Ectodermal cell (in vitro differentiated cells): ENCODE measurements at regions not wholly inside any gene's neighbourhood (a gene's known extent, or its start where the extent isn't known, plus 50 kb on each side); places are given as distances from the start of the nearest gene placed in this dataset.
A peak's percentile ranks its signal among the peaks of the same experiment; 100 is the strongest.

Experiments used
- H3K27ac ChIP-seq: 2 replicates; pipeline ENCODE4 v1.7.0; 2013; ENCODE audit warnings: mild to moderate bottlenecking, low read depth, low read length; ENCODE audit not compliant: insufficient read depth, poor library complexity, severe bottlenecking
- H3K27me3 ChIP-seq: 2 replicates; pipeline ENCODE4 v1.7.0; 2013; ENCODE audit warnings: mild to moderate bottlenecking, low read length; ENCODE audit not compliant: insufficient read depth, control insufficient read depth, poor library complexity, severe bottlenecking
- H3K36me3 ChIP-seq: one replicate; pipeline ENCODE4 v1.7.0; 2013; ENCODE audit warnings: low read length; ENCODE audit not compliant: control insufficient read depth, insufficient read depth
- H3K4me1 ChIP-seq: one replicate; pipeline ENCODE4 v1.7.0; 2013; ENCODE audit warnings: low read length; ENCODE audit not compliant: control insufficient read depth, insufficient read depth
- H3K4me3 ChIP-seq: 2 replicates; pipeline ENCODE4 v1.7.0; 2013; ENCODE audit warnings: low read depth, low read length, control low read depth; ENCODE audit not compliant: insufficient read depth
- H3K9me3 ChIP-seq: 2 replicates; pipeline ENCODE4 v1.7.0; 2013; ENCODE audit warnings: mild to moderate bottlenecking, low read length, moderate library complexity; ENCODE audit not compliant: control insufficient read depth
- WGBS, 2 experiments: methylation state at CpG; one replicate each; pipeline ENCODE4 v1.1.7; 2013; ENCODE audit warnings: missing lambda C conversion rate in 2 of 2; 5-methylcytosine and 5-hydroxymethylcytosine counted together

DNA sequence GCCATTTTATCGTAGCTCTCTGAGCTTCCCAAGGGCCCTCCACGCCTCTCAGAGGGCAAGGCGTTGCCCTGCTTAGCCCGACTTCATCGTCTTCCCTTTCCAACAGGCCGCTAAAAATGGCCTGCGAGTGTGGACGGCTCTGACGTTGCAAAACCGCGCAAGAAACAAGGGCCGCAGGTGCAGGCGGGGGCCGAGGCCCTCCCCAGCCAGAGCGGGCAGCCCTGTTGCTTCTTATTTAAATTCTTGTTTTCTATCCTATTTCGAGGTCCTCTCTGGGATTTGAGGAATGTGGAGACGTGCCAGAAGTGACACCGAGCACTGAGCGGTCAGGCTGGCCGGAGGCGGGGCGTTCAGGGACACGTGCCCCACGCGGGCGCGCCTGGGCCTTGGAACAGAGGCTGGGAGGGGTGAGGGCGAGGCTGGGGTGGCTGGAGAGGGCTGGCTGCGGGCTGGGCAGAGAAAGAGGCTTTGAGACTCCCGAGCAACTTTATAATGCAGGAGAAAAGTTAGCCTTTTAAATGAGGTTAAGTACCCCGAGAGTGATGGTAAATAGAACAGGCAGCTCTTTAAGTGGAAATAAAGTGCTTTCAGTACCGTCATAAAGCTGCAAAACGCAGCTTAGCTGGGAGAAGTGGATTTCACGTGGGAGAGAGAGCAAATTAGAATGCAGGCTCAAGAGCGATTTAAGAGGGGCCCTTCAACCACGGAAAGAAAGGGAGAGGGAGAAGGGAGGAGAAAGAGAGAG lies 243.6 kb downstream of the AUH start:
- Histone ChIP-seq H3K9me3 (no peaks in the 10 kb centered on the region), H3K4me1 (peaks cover 7% of the 10 kb centered on the region), H3K27me3 (no peaks in the 10 kb centered on the region), H3K36me3 (no peaks in the 10 kb centered on the region), H3K4me3 (no peak overlapping the region), H3K27ac (peak overlapping the region; percentile 30)
- WGBS, 2 experiments = 70 to 71% methylated on average over 36 of the region's 36 CpGs

DNA sequence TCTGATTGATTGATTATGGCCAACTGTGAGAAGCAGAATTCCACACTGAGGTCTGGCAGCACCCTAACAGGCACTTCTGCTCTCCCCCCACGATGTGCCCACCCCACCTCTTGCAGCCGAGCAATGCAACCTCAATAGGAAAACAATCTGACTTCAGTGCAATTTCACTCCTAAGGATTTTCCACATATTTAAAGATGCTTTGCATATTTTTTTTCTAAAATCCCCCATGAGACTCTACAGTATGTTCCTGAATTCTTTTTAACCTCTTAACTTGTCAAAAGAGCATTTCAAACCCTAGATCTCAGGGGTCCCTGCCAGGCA lies 243.1 kb downstream of the AUH start:
- WGBS, 2 experiments = 58 to 60% methylated on average over 2 of the region's 2 CpGs
- Histone ChIP-seq H3K9me3 (no peaks in the 10 kb centered on the region), H3K27ac (peak overlapping the region; percentile 30), H3K4me1 (peaks cover 7% of the 10 kb centered on the region), H3K27me3 (no peaks in the 10 kb centered on the region), H3K4me3 (no peak overlapping the region), H3K36me3 (no peaks in the 10 kb centered on the region)

DNA sequence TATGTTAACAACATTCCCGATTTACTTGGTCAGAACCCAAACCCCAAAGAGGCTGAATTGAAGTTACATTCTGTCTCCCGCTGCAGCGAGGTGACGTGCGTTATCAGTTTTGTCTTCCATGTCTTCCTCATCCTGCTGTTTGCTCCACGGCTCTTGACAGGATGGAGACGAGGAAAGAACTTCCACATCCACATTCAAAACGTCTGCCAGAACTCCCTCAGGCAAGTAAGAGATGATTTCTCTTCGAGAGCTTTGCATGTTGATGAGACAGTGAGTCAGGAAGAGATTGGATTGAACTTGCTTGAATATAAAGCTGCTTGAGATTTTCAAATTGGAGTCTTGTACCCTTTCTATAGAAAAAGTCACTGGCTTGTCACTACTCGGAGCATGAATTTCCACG lies 242.6 kb downstream of the AUH start:
- WGBS, 2 experiments = 74 to 76% methylated on average over 11 of the region's 11 CpGs
- H3K9me3 ChIP-seq = no peaks in the 10 kb centered on the region

DNA sequence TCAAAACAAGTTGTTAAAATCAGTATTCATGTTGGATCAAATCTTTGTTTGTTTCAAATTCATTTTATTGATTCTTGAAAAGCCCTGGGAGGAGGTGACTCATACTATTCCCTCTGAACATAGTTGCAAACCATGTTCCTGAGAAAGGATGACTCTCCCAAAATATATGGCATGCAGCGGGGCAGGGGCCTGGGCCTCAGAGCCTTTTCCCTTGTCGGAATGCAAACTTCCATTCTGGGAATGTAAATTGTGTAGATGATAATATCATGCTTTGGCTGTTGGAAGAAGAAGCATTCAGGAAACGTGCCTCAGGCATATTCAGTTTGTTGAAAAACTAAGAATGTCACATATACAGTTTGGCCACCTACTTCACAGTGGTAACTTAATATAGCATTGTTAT lies 242.0 kb downstream of the AUH start:
- Histone ChIP-seq H3K27ac (no peak overlapping the region), H3K4me3 (no peak overlapping the region), H3K36me3 (no peaks in the 10 kb centered on the region), H3K4me1 (peaks cover 7% of the 10 kb centered on the region), H3K9me3 (no peaks in the 10 kb centered on the region), H3K27me3 (no peaks in the 10 kb centered on the region)
- 89% methylated on average over 3 of the region's 3 CpGs for WGBS, 2 experiments

More for the DNA sequence above, 242.6 kb downstream of the AUH start:
- Histone ChIP-seq H3K27ac (no peak overlapping the region), H3K36me3 (no peaks in the 10 kb centered on the region), H3K4me3 (no peak overlapping the region), H3K4me1 (peaks cover 7% of the 10 kb centered on the region), H3K27me3 (no peaks in the 10 kb centered on the region)

DNA sequence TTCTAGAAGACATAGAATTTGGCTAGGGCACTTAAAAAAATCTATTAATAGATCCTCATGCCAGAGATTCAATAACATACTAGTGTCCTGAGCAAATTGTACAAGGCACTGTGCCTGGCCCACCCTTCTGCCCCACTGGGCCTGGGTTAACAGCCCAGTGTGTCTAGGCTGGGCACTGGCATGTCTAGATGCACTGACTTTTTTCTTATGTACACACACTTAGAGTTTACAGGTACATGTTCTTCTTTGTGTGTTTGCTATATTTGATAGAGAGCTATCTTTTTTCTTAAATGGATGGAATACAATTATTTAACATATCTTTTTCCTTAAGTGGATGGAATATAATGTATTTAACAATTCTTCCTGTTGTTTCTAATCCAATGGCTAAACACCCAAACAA lies 241.5 kb downstream of the AUH start:
- H3K27ac ChIP-seq = no peak overlapping the region
- H3K9me3 ChIP-seq = no peaks in the 10 kb centered on the region
- no peak overlapping the region for H3K4me3 ChIP-seq
- H3K27me3 ChIP-seq = no peaks in the 10 kb centered on the region
- H3K4me1 ChIP-seq = peaks cover 7% of the 10 kb centered on the region
- H3K36me3 ChIP-seq = no peaks in the 10 kb centered on the region

DNA sequence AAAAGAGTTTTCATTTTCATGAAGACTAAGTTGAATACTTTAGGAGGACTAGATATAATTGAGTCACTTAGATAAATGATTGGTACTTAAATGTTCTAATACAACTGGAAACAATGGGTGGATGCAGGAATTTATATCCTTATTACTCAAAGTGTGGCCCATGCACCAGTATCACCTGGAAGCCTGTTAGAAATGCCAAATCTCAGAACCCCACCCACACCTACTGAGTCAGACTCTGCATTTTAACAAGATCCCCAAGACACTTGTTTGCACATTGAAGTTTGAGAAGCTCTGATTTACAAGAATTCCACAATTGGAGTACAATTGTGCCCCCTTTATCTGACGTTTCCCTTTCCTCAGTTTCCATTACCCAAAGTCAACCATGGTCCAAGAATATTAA lies 239.0 kb downstream of the AUH start:
- no peaks in the 10 kb centered on the region for H3K36me3 ChIP-seq

DNA sequence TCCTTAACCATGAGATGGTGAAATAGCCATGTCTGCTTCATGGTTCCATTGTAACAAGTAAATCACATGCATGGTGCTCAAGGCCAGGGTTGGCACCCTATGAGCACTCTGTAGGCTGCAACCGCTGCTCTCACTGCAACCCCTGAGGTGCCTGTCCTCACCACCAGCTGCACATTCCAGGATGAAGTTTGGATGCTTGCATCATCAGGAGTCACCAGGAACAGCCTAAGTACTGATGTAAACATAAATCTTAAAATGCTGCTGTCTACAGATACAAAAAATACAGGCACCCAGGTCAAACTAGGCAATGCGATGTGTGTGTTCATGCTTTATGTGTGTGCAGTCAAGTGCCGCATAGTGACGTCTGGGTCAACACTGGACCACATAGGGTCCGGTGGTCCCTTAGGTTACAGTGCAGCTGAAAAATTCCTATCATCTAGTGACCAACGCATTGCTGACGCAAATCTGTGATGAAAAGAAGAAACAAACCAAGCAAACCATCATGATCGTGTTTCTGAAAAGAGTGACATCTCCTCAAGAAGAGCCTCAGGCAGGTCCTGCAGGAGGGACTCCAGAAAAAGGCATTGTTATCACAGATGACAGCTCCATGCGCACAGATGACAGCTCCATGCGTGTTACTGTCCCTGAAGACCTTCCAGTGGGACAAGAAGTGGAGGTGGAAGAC lies 234.8 kb downstream of the AUH start:
- 89 to 91% methylated on average over 10 of the region's 10 CpGs for WGBS, 2 experiments
- H3K27me3 ChIP-seq = no peaks in the 10 kb centered on the region

More for the DNA sequence above, 239.0 kb downstream of the AUH start:
- WGBS, 2 experiments = 86 to 87% methylated on average over 1 of the region's 1 CpG
- Histone ChIP-seq H3K4me1 (peaks cover 7% of the 10 kb centered on the region), H3K27me3 (no peaks in the 10 kb centered on the region), H3K4me3 (no peak overlapping the region), H3K27ac (no peak overlapping the region), H3K9me3 (no peaks in the 10 kb centered on the region)

DNA sequence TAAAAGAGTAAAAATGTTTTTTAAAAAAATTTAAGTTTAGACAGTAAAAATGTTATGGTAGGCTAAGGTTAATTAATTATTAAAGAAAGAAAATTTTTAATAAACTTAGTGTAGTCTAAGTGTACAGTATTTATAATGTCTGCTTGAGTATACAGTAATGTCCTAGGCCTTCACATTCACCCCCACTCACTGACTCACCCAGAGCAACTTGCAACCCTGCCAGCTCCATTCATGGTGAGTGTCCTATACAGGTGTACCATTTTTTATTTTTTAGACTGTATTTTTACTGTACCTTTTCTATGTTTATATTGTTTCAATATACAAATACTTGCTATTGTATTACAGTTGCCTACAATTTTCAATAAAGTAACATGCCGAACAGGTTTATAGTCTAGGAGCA lies 234.1 kb downstream of the AUH start:
- Histone ChIP-seq H3K9me3 (no peaks in the 10 kb centered on the region), H3K4me1 (no peaks in the 10 kb centered on the region), H3K36me3 (no peaks in the 10 kb centered on the region), H3K27ac (no peak overlapping the region), H3K27me3 (no peaks in the 10 kb centered on the region), H3K4me3 (no peak overlapping the region)
- WGBS, 2 experiments = 95% methylated on average over 1 of the region's 1 CpG; no CpG with 5 or more reads in 1 of the 2 experiments

More for the DNA sequence above, 234.8 kb downstream of the AUH start:
- H3K4me3 ChIP-seq = no peak overlapping the region
- no peaks in the 10 kb centered on the region for H3K36me3 ChIP-seq
- H3K27ac ChIP-seq = no peak overlapping the region
- no peaks in the 10 kb centered on the region for H3K4me1 ChIP-seq
- H3K9me3 ChIP-seq = no peaks in the 10 kb centered on the region

DNA sequence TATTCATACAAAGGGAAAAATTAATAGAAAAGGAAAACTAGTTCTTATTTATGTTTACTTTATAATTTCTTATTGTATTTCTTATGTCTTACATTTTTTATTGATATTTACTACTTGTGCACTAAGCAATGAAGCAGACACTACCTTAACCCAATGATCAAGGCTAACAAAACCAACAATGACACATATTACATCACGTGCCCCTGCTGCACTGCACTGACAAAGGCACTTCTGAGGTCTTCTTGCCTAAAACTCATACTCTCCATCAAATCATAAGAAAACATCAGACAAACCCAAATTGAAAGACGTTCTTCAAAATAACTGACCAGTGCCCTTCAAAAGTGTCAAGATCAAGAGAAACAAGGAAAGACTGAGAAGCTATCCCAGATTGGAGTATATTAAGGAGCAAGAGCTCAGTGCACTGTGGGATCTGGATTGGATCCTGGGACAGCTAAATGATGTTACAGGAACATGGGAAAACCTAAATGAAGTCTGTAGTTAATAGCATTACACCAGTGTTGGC lies 230.9 kb downstream of the AUH start:
- Histone ChIP-seq H3K27me3 (no peaks in the 10 kb centered on the region), H3K9me3 (no peaks in the 10 kb centered on the region), H3K27ac (no peak overlapping the region), H3K36me3 (no peaks in the 10 kb centered on the region), H3K4me3 (no peak overlapping the region), H3K4me1 (no peaks in the 10 kb centered on the region)
- 91 to 98% methylated on average over 2 of the region's 2 CpGs for WGBS, 2 experiments

DNA sequence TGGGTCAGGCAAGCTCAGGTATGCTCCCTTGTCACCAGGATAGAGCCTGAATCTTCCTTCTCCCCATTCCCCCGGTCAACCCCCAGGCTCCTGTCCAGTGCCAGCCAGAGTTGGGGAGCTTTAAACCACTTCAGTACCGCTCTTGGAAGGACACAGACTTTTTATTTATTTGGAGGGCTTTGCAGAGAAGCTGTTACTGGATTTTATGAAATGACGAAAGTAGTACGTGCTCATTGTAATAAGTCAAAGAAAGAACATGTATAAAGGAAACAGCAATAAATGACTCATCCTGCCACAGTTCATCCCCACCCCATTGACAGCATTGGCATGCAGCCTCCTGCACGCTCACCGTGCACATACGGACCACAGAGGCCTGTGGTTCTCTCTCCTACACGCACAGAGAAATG lies 230.3 kb downstream of the AUH start:
- Histone ChIP-seq H3K27me3 (no peaks in the 10 kb centered on the region), H3K27ac (no peak overlapping the region), H3K36me3 (no peaks in the 10 kb centered on the region), H3K9me3 (no peaks in the 10 kb centered on the region), H3K4me3 (no peak overlapping the region), H3K4me1 (no peaks in the 10 kb centered on the region)
- 94% methylated on average over 8 of the region's 8 CpGs for WGBS, 2 experiments
